GM12891 (cell line): ENCODE measurements at regions not wholly inside any gene's neighbourhood (a gene's known extent, or its start where the extent isn't known, plus 50 kb on each side); places are given as distances from the start of the nearest gene placed in this dataset.

Experiments used
- POLR2A ChIP-seq: IDR thresholded peaks from 2 replicates; pipeline ENCODE4 v1.6.1; 2011; ENCODE audit warnings: low read depth, low read length, control low read depth
- POLR2AphosphoS5 ChIP-seq: IDR thresholded peaks from 2 replicates; pipeline ENCODE4 v1.6.1; 2011; ENCODE audit warnings: low read depth, low read length, control low read depth
- SPI1 ChIP-seq: IDR thresholded peaks from 2 replicates; pipeline ENCODE4 v1.6.1; 2011; ENCODE audit warnings: low read depth, low read length, control low read depth
- TAF1 ChIP-seq: IDR thresholded peaks from 2 replicates; pipeline ENCODE4 v1.6.1; 2011; ENCODE audit warnings: low read depth, low read length, control low read depth

DNA sequence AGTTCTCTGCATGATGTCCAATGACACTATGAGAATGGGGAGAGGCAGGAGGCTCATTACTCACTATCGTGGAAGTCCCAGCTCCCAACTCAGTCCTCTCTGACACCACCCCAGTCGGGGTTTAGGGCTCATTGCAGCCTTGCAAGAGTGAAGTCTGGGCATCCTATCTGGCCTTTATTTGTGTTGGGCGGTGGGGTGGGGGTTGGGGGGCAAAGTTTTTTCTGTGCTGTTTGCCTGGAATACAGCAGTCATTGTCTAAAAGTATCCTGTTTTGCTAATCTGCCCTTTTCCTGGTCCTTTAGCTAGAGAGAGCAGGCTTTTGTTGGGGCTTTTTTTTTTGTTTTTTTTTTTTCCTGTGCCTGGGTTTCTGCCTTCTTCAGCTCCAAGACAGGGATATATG is 174.2 kb downstream of the MYLK4 start:
- TF ChIP-seq POLR2A (no peak), POLR2AphosphoS5 (no peak), TAF1 (no peak), SPI1 (no peak)
